ENCODE measurements at regions not wholly inside any gene's neighbourhood (a gene's known extent, or its start where the extent isn't known, plus 50 kb on each side); places are given as distances from the start of the nearest gene placed in this dataset.

DNA sequence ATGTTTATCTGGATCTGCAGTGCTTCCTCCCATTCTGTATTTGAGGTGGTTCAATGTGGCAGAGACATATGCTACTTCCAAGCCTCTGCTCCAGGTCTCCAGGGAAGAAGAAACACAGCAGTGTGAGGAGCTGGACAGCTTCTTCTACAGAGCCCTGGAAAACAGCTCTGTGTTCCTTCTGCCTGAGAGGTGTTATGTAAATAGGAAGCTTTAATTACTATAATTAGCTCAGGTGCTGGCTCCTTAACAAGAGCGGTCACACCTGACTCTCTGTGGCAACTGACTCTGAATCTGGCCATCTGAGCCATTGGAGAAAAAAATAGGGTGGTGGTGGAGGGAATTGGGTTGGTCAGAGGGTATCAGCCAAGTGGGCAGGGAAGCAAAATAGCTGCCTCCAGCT lies 332.4 kb upstream of the BRINP1 start:
- TF ChIP-seq, protein P1, sequence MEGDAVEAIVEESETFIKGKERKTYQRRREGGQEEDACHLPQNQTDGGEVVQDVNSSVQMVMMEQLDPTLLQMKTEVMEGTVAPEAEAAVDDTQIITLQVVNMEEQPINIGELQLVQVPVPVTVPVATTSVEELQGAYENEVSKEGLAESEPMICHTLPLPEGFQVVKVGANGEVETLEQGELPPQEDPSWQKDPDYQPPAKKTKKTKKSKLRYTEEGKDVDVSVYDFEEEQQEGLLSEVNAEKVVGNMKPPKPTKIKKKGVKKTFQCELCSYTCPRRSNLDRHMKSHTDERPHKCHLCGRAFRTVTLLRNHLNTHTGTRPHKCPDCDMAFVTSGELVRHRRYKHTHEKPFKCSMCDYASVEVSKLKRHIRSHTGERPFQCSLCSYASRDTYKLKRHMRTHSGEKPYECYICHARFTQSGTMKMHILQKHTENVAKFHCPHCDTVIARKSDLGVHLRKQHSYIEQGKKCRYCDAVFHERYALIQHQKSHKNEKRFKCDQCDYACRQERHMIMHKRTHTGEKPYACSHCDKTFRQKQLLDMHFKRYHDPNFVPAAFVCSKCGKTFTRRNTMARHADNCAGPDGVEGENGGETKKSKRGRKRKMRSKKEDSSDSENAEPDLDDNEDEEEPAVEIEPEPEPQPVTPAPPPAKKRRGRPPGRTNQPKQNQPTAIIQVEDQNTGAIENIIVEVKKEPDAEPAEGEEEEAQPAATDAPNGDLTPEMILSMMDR (conservative IDR thresholded peaks at IDR 0.05; ENCODE audit: low read depth, low read length), result no peak
- TF ChIP-seq EZH2 (IDR thresholded peaks at IDR 0.05; ENCODE audit: borderline replicate concordance, low read depth, low read length, poor library complexity, severe bottlenecking), result no peak
